HEK293T (cell line): ENCODE measurements at regions not wholly inside any gene's neighbourhood (a gene's known extent, or its start where the extent isn't known, plus 50 kb on each side); places are given as distances from the start of the nearest gene placed in this dataset.

ENCODE experiments used
- ARNT ChIP-seq: fragments of 450-650 bp; IDR thresholded peaks from 2 replicates; pipeline ENCODE4 v1.6.1; 2017; ENCODE audit warnings: mild to moderate bottlenecking
- BHLHE40 ChIP-seq: fragments of 450-650 bp; IDR thresholded peaks from 2 replicates; pipeline ENCODE4 v1.6.1; 2016; ENCODE audit warnings: mild to moderate bottlenecking, moderate library complexity, borderline replicate concordance
- CTBP1 ChIP-seq: fragments of 450-650 bp; IDR thresholded peaks from 2 replicates; pipeline ENCODE4 v1.6.1; 2016; ENCODE audit warnings: borderline replicate concordance
- ELF4 ChIP-seq: fragments of 450-650 bp; IDR thresholded peaks from 2 replicates; pipeline ENCODE4 v1.6.1; 2017; ENCODE audit warnings: antibody characterized with exemption
- FOXA1 ChIP-seq: fragments of 450-650 bp; IDR thresholded peaks from 2 replicates; pipeline ENCODE4 v1.6.1; 2016; ENCODE audit warnings: mild to moderate bottlenecking
- FOXM1 ChIP-seq: fragments of 450-650 bp; IDR thresholded peaks from 2 replicates; pipeline ENCODE4 v1.6.1; 2017; ENCODE audit warnings: mild to moderate bottlenecking, borderline replicate concordance
- HDGF ChIP-seq: fragments of 450-650 bp; IDR thresholded peaks from 2 replicates; pipeline ENCODE4 v1.6.1; 2017; ENCODE audit warnings: antibody characterized with exemption, borderline replicate concordance
- LEF1 ChIP-seq: fragments of 450-650 bp; IDR thresholded peaks from 2 replicates; pipeline ENCODE4 v1.6.1; 2017; ENCODE audit warnings: mild to moderate bottlenecking, borderline replicate concordance
- SP1 ChIP-seq: fragments of 450-650 bp; IDR thresholded peaks from 2 replicates; pipeline ENCODE4 v1.6.1; 2017
- SUZ12 ChIP-seq: fragments of 450-650 bp; IDR thresholded peaks from 2 replicates; pipeline ENCODE4 v1.6.1; 2016; ENCODE audit warnings: mild to moderate bottlenecking
- TARDBP ChIP-seq: fragments of 450-650 bp; IDR thresholded peaks from 2 replicates; pipeline ENCODE4 v1.6.1; 2016
- ZNF384 ChIP-seq: fragments of 450-650 bp; IDR thresholded peaks from 2 replicates; pipeline ENCODE4 v1.6.1; 2016

DNA sequence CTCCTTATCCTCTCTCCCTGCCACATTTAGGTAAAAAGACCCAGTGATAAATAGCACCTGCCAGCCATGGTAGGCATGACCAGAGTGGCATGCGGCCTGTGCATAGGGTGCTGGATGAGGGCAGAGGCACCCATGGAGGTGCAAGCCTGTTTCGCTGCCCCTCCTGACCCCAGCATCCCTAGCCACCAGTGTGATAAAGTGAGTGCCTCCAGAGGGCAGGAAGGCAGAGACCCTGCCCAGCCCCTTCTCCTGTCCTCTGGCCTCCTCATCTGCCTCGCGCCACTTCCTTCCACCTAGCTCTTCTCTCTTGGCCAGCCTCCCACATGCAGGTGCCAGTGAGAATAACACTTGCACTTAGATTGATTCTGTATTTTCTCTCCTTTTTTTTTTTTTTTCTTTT, 108.3 kb upstream of the FUT8 start:
- TF ChIP-seq SP1 (no peak), HDGF (no peak), FOXA1 (no peak), SUZ12 (no peak), FOXM1 (no peak), BHLHE40 (no peak), ELF4 (no peak), CTBP1 (no peak), ARNT (no peak), TARDBP (no peak), LEF1 (no peak), ZNF384 (no peak)
